ENCODE measurements at regions not wholly inside any gene's neighbourhood (a gene's known extent, or its start where the extent isn't known, plus 50 kb on each side); places are given as distances from the start of the nearest gene placed in this dataset.

- no peak for FAIRE-seq
- H3K27me3 ChIP-seq (ENCODE audit: control insufficient read depth, insufficient read depth, low read length), result no peaks in the 10 kb centered on the region
Measured at GRCh38 chr1:37240897-37241296, 206.6 kb upstream of the GRIK3 start.

GRCh38 chr1:37242501-37242900 lies 208.2 kb upstream of the GRIK3 start:
- DNase-seq (ENCODE audit: low read depth) (no peak), FAIRE-seq (no peak)
- TF ChIP-seq CTCF (IDR thresholded peaks at IDR 0.05; ENCODE audit: insufficient read depth, low read length, severe bottlenecking), result no peak
- no peaks in the 10 kb centered on the region for H3K36me3 ChIP-seq (ENCODE audit: control insufficient read depth, insufficient read depth, low read length)
- no peak overlapping the region for H3K4me3 ChIP-seq (ENCODE audit: low read depth, low read length)
- no peaks in the 10 kb centered on the region for H3K27me3 ChIP-seq (ENCODE audit: control insufficient read depth, insufficient read depth, low read length)

More at GRCh38 chr1:37240897-37241296, 206.6 kb upstream of the GRIK3 start:
- no peak for DNase-seq (ENCODE audit: low read depth)
- no peak for TF ChIP-seq CTCF (IDR thresholded peaks at IDR 0.05; ENCODE audit: insufficient read depth, low read length, severe bottlenecking)
- no peaks in the 10 kb centered on the region for H3K36me3 ChIP-seq (ENCODE audit: control insufficient read depth, insufficient read depth, low read length)
- H3K4me3 ChIP-seq (ENCODE audit: low read depth, low read length), result no peak overlapping the region

DNA sequence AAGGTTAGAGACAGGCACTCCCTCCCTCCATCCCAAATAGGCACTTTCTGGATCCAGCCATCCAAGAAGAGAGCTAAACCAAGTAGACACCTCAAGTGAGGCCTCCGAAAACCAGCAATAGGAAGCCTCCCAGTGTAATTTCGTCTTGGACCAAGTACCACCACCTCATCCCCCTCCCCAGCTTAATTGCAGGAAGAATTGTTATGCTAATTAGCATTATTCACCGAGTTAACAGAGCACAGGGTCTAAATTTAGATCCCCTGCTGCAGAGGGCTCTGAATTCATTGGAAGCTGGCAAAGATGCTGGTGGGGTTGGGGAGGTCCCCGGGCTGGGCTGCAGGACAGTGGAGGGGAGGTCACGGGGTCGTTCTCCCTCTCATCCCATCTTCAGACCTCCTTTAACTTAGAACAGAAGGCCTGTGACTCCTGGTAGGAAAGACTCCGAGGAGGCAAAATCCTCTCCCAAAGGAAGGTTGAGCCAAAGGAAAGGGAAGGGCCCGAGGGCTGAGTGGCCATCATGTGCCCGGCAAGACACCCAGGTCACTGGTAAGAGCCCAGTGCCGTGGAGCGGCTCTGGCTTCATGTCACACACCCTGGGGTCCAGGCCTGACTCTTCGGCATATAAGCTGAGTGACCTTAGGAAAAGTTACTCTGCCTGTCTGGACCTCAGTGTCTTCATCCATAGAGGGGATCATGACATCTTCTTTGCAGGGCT lies 209.2 kb upstream of the GRIK3 start:
- no peak for FAIRE-seq
- no peak for TF ChIP-seq CTCF (IDR thresholded peaks at IDR 0.05; ENCODE audit: insufficient read depth, low read length, severe bottlenecking)
- no peak overlapping the region for H3K4me3 ChIP-seq (ENCODE audit: low read depth, low read length)
- DNase-seq (ENCODE audit: low read depth), result no peak
- no peaks in the 10 kb centered on the region for H3K36me3 ChIP-seq (ENCODE audit: control insufficient read depth, insufficient read depth, low read length)
- no peaks in the 10 kb centered on the region for H3K27me3 ChIP-seq (ENCODE audit: control insufficient read depth, insufficient read depth, low read length)

- DNase-seq (ENCODE audit: low read depth) (no peak), FAIRE-seq (no peak)
- Histone ChIP-seq H3K36me3 (ENCODE audit: control insufficient read depth, insufficient read depth, low read length) (no peaks in the 10 kb centered on the region), H3K4me3 (ENCODE audit: low read depth, low read length) (no peak overlapping the region), H3K27me3 (ENCODE audit: control insufficient read depth, insufficient read depth, low read length) (no peaks in the 10 kb centered on the region)
- no peak for TF ChIP-seq CTCF (IDR thresholded peaks at IDR 0.05; ENCODE audit: insufficient read depth, low read length, severe bottlenecking)
Measured at GRCh38 chr1:37244083-37244480, 209.8 kb upstream of the GRIK3 start.

- H3K36me3 ChIP-seq (ENCODE audit: control insufficient read depth, insufficient read depth, low read length), result no peaks in the 10 kb centered on the region
- FAIRE-seq, result peak; percentile 18
- H3K4me3 ChIP-seq (ENCODE audit: low read depth, low read length), result no peak overlapping the region
- TF ChIP-seq CTCF (IDR thresholded peaks at IDR 0.05; ENCODE audit: insufficient read depth, low read length, severe bottlenecking), result no peak
- no peak for DNase-seq (ENCODE audit: low read depth)
- H3K27me3 ChIP-seq (ENCODE audit: control insufficient read depth, insufficient read depth, low read length), result no peaks in the 10 kb centered on the region
Measured at GRCh38 chr1:37244815-37245214, 210.5 kb upstream of the GRIK3 start.

GRCh38 chr1:37246631-37247030 lies 212.3 kb upstream of the GRIK3 start:
- TF ChIP-seq CTCF (IDR thresholded peaks at IDR 0.05; ENCODE audit: insufficient read depth, low read length, severe bottlenecking), result no peak

More at GRCh38 chr1:37246631-37247030, 212.3 kb upstream of the GRIK3 start:
- no peak for DNase-seq (ENCODE audit: low read depth)
- Histone ChIP-seq H3K36me3 (ENCODE audit: control insufficient read depth, insufficient read depth, low read length) (no peaks in the 10 kb centered on the region), H3K27me3 (ENCODE audit: control insufficient read depth, insufficient read depth, low read length) (no peaks in the 10 kb centered on the region), H3K4me3 (ENCODE audit: low read depth, low read length) (no peak overlapping the region)
- no peak for FAIRE-seq
